Psoas muscle (tissue), 7 donors: ENCODE measurements at regions not wholly inside any gene's neighbourhood (a gene's known extent, or its start where the extent isn't known, plus 50 kb on each side); places are given as distances from the start of the nearest gene placed in this dataset.

ENCODE experiments used
- ATAC-seq, 4 donors: fragments of 200-7000 bp; cut with Tn5 transposase; one replicate each; pipeline ENCODE4 v1.9.1; 2020; ENCODE audit warnings: moderate library complexity in 3 of 4, mild to moderate bottlenecking in 2 of 4
- DNase-seq, 2 donors: peaks; one replicate each; pipeline ENCODE4 v3.0.0-alpha.2; 2020
- H3K27ac ChIP-seq: fragments of 200-600 bp; one replicate; pipeline ENCODE4 v1.8.0; 2022
- H3K27me3 ChIP-seq, 3 donors: fragments of 200-600 bp in 1 of 3; one replicate each; pipeline versions ENCODE4 v1.6.1 to v1.8.0; 2013 to 2022; ENCODE audit warnings: low read length in 2 of 3, mild to moderate bottlenecking in 2 of 3, moderate library complexity in 1 of 3; ENCODE audit not compliant: insufficient read depth in 3 of 3
- H3K36me3 ChIP-seq, 2 donors: fragments of 200-600 bp in 1 of 2; one replicate each; pipeline versions ENCODE4 v1.6.1 to v1.8.0; 2013 to 2022; ENCODE audit warnings: low read depth in 1 of 2, mild to moderate bottlenecking in 1 of 2, moderate library complexity in 1 of 2; ENCODE audit not compliant: insufficient read depth in 1 of 2
- H3K4me1 ChIP-seq: fragments of 200-600 bp; one replicate; pipeline ENCODE4 v1.8.0; 2022
- H3K4me3 ChIP-seq: fragments of 200-600 bp; one replicate; pipeline ENCODE4 v1.8.0; 2022; ENCODE audit warnings: mild to moderate bottlenecking
- H3K9me3 ChIP-seq: fragments of 200-600 bp; one replicate; pipeline ENCODE4 v1.8.0; 2022
- CTCF ChIP-seq: fragments of 200-600 bp; IDR thresholded peaks from one replicate; pipeline ENCODE4 v1.8.0; 2022; ENCODE audit warnings: antibody characterized with exemption
- WGBS, 3 donors: extraction: QIAGEN DNeasy Blood & Tissue Kit; methylation state at CpG; one replicate each; pipeline versions ENCODE4 v1.1.6 to v1.1.7; 2013; 5-methylcytosine and 5-hydroxymethylcytosine counted together
- intact Hi-C, 2 donors: fragments of 100-400 bp; cut with DNase I; formaldehyde crosslinking; loops; one replicate each; pipeline versions ENCODE4 v1.11.0 to v1.14.2; 2022
- donor health status: healthy with polysubstance abuse.
- donor health status: DM: no; HTN: no; CAD: no; lungs with moderate emphysema.
- donor health status: Bipolar disorder and iron deficiency.
- donor health status: healthy.
- donor health status: DM: yes; HTN: yes; CAD: no.
- donor health status: DM: no; HTN: no; CAD: no.
- donor health status: DM: yes; HTN: yes; CAD: no.

GRCh38 chr1:56300836-56301235, 278.5 kb downstream of the PLPP3 start:
- DNase-seq: no peak
- Histone ChIP-seq H3K9me3 (no peaks in the 10 kb centered on the region), H3K36me3 (no peaks in the 10 kb centered on the region), H3K4me1 (peaks cover 8% of the 10 kb centered on the region), H3K4me3 (no peak overlapping the region), H3K27ac (no peak overlapping the region), H3K27me3 (no peaks in the 10 kb centered on the region)
- WGBS, 3 donors: 98 to 100% (median 100%) methylated on average over 1 of the region's 1 CpG
- ATAC-seq: no peak
- no peak for TF ChIP-seq CTCF
- intact Hi-C loops: no loop called here

- no peak for TF ChIP-seq CTCF
- intact Hi-C loops: no loop called here
- no peak for ATAC-seq
- H3K4me3 ChIP-seq: no peak overlapping the region
- WGBS, 3 donors: 97 to 100% (median 100%) methylated on average over 2 of the region's 2 CpGs
- peaks cover 8% of the 10 kb centered on the region for H3K4me1 ChIP-seq
- H3K9me3 ChIP-seq: no peaks in the 10 kb centered on the region
- no peaks in the 10 kb centered on the region for H3K36me3 ChIP-seq
- no peak overlapping the region for H3K27ac ChIP-seq
- no peaks in the 10 kb centered on the region for H3K27me3 ChIP-seq
- DNase-seq: no peak
Observed at GRCh38 chr1:56298866-56299265, 280.5 kb downstream of the PLPP3 start.

DNA sequence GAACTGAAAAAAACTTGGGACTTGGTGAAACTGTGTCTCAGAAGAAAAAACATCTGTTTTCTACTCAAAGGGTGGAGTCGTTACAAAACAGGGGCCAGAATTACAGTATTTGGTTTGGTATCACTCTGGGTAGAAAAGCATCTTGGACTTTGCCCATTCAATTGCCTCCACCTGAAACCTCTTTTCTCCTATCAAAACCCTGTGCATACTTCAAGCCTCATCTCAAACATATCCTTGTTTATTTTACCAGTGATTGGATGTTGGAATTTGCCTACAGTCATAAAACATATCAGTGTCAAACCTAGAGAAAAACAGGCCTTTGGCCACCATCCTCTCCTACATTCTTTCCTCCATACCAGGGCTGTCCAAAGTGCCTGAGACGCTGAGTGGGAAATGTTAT, 281.5 kb downstream of the PLPP3 start:
- no peak overlapping the region for H3K4me3 ChIP-seq
- intact Hi-C loops: no loop called here
- peaks cover 8% of the 10 kb centered on the region for H3K4me1 ChIP-seq
- H3K9me3 ChIP-seq: no peaks in the 10 kb centered on the region
- WGBS, 3 donors: 36 to 55% (median 41%) methylated on average over 2 of the region's 2 CpGs
- no peak for DNase-seq
- no peaks in the 10 kb centered on the region for H3K27me3 ChIP-seq
- H3K27ac ChIP-seq: no peak overlapping the region
- H3K36me3 ChIP-seq: no peaks in the 10 kb centered on the region
- no peak for ATAC-seq
- TF ChIP-seq CTCF: no peak

GRCh38 chr1:56297208-56297607, 282.2 kb downstream of the PLPP3 start:
- ATAC-seq (no peak), DNase-seq (no peak)
- Histone ChIP-seq H3K4me3 (no peak overlapping the region), H3K9me3 (no peaks in the 10 kb centered on the region), H3K27me3 (no peaks in the 10 kb centered on the region), H3K4me1 (peaks cover 8% of the 10 kb centered on the region), H3K27ac (no peak overlapping the region), H3K36me3 (no peaks in the 10 kb centered on the region)
- 58 to 75% (median 65%) methylated on average over 2 of the region's 2 CpGs for WGBS, 3 donors
- no peak for TF ChIP-seq CTCF
- intact Hi-C loops: no loop called here
